ENCODE measurements at regions not wholly inside any gene's neighbourhood (a gene's known extent, or its start where the extent isn't known, plus 50 kb on each side); places are given as distances from the start of the nearest gene placed in this dataset.

DNA sequence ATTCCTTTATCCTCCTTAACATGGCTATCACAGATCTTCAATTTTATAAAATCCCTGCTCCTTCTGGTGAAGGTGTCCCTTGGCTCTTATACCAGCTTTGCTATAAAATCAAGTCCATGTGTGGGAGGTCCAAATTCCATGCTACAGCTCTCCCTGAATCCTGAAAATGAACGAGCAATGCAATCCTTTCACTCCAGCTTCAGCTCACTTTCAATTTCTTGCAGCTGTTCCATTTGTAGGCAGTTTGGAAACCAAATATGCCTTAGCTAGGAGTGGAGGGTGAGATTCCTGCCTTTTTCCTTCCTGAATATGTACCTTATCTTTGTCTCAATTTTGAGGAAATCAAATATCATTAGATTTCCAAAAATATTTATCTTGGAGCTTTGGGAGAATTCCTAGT lies 402.6 kb downstream of the TTLL7 start:
- TF ChIP-seq CREB1 (IDR thresholded peaks at IDR 0.05; ENCODE audit: low read depth) (no peak), KAT2A (conservative IDR thresholded peaks at IDR 0.05; ENCODE audit: control insufficient read depth, low read depth, low read length) (no peak), DPF2 (IDR thresholded peaks at IDR 0.05) (no peak), TCF12 (IDR thresholded peaks at IDR 0.05; ENCODE audit: low read depth, low read length) (no peak), POLR2A (IDR thresholded peaks at IDR 0.05; ENCODE audit: low read depth, low read length) (no peak), POLR2AphosphoS5 (IDR thresholded peaks at IDR 0.05; ENCODE audit: low read length) (no peak), MEF2A (IDR thresholded peaks at IDR 0.05; ENCODE audit: insufficient read depth, low read depth, low read length) (no peak)
- TF ChIP-seq, protein P1, sequence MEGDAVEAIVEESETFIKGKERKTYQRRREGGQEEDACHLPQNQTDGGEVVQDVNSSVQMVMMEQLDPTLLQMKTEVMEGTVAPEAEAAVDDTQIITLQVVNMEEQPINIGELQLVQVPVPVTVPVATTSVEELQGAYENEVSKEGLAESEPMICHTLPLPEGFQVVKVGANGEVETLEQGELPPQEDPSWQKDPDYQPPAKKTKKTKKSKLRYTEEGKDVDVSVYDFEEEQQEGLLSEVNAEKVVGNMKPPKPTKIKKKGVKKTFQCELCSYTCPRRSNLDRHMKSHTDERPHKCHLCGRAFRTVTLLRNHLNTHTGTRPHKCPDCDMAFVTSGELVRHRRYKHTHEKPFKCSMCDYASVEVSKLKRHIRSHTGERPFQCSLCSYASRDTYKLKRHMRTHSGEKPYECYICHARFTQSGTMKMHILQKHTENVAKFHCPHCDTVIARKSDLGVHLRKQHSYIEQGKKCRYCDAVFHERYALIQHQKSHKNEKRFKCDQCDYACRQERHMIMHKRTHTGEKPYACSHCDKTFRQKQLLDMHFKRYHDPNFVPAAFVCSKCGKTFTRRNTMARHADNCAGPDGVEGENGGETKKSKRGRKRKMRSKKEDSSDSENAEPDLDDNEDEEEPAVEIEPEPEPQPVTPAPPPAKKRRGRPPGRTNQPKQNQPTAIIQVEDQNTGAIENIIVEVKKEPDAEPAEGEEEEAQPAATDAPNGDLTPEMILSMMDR (IDR thresholded peaks at IDR 0.05 in 2 of 3, conservative IDR thresholded peaks at IDR 0.05 in 1 of 3; ENCODE audit: control insufficient read depth in 2 of 3, extremely low read depth in 1 of 3, insufficient read depth in 1 of 3, low read depth in 3 of 3, low read length in 3 of 3), result no peak
- TF ChIP-seq, protein P2, sequence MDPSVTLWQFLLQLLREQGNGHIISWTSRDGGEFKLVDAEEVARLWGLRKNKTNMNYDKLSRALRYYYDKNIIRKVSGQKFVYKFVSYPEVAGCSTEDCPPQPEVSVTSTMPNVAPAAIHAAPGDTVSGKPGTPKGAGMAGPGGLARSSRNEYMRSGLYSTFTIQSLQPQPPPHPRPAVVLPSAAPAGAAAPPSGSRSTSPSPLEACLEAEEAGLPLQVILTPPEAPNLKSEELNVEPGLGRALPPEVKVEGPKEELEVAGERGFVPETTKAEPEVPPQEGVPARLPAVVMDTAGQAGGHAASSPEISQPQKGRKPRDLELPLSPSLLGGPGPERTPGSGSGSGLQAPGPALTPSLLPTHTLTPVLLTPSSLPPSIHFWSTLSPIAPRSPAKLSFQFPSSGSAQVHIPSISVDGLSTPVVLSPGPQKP (IDR thresholded peaks at IDR 0.05; ENCODE audit: low read depth, low read length), result no peak
- TF ChIP-seq, protein P3, sequence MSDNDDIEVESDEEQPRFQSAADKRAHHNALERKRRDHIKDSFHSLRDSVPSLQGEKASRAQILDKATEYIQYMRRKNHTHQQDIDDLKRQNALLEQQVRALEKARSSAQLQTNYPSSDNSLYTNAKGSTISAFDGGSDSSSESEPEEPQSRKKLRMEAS (IDR thresholded peaks at IDR 0.05; ENCODE audit: low read depth, low read length), result no peak
